Astrocyte of the hippocampus (primary cell): ENCODE measurements at regions not wholly inside any gene's neighbourhood (a gene's known extent, or its start where the extent isn't known, plus 50 kb on each side); places are given as distances from the start of the nearest gene placed in this dataset.
"Not testable (repeated sequence)": the region's sequence is repeated elsewhere in the genome, so short reads cannot be mapped to it uniquely, and the experiment has no call there.

Source experiments
- DNase-seq: peaks from one replicate; pipeline ENCODE4 v3.0.0; 2011; ENCODE audit warnings: low read depth, low spot score

DNA sequence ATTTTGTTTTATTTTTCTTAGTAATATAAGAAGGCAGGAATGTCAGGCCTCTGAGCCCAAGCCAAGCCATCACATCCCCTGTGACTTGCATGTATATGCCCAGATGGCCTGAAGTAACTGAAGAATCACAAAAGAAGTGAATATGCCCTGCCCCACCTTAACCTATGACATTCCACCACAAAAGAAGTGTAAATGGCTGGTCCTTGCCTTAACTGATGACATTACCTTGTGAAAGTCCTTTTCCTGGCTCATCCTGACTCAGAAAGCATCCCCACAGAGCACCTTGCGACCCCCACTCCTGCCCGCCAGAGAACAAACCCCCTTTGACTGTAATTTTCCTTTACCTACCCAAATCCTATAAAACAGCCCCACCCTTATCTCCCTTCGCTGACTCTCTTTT lies 406.2 kb upstream of the RORB start:
- DNase-seq: not testable (repeated sequence)

DNA sequence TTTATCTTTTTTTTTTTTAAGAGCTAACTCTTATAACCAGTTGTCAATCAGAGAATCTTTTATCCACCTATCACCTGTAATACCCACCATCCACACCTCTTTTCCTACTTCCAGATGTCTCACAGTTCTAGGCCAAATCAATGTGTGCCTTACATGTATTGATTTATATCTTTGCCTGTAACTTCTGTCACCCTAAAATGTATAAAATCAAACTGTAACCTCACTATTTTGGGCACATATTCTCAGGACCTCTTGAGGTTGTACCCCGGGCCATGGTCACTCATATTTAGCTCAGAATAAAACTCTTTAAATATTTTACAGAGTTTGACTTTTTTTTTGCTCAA lies 404.7 kb upstream of the RORB start:
- no peak for DNase-seq

DNA sequence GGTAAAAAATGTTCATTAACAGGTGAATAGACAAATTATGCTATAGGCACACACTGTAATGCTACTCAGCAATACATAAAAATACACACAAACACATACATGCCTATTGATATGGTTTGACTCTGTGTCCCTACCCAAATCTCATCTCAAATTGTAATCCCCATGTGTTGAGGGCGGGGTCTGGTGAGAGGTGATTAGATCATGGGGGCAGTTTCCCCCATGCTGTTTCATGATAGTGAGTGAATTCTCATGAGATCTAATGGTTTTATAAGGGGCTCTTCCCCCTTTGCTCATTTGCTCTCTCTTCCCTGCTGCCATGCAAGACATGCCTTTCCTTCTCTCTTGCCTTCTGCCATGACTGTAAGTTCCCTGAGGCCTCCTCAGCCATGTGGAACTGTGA lies 403.1 kb upstream of the RORB start:
- DNase-seq: not testable (repeated sequence)

DNA sequence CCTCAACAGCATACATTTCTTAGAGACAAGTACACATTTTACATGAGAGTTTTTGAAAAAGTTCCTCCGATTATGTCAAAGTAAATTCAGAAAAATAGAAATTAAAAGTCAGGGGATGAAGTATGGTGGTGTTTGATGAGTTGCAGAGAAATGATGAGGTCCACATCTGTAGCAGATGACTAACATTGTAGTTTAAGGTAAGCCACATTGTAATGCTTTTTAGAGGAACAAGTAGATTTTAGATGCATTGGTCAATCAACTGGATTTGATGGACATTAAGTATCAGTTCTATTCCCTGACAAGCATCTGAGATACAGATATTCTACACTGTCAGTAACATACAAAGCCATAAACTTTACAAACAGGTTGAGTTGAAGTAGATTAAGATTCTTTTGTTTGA lies 402.4 kb upstream of the RORB start:
- no peak for DNase-seq

DNA sequence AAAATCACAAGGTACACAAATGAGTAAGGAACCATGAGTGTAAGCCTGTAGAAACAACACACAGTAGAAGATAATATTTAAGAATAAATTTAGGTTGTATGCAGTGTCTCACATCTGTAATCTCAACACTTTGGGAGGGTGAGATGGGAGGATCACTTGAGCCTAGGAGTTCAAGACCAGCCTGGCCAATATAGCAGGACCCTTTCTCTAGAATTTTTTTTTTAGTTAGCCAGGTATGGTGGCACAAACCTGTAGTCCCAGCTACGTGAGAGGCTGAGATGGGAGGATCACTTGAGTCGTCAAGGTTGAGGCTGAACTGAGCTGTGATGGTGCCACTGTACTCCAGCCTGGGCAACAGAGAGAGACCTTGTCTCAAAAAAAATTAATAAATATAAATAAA lies 401.2 kb upstream of the RORB start:
- no peak for DNase-seq

DNA sequence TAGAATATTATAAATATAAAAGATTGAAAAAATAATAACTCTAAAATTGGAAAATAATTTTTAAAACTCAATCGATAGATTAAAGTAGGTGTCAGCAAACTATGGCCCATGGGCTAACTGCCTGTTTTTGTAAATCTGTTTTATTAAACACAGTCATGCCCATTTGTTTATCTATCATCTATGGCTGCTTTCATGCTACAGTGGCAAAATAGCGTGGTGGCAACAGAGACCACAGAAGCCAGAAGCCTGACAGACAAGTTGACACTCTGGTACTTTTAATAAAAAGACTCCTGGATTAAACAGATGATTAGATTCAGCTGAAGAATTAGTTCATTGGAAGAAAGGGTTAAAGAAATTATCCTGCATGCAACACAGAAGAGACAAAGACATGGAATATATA lies 400.7 kb upstream of the RORB start:
- no peak for DNase-seq

DNA sequence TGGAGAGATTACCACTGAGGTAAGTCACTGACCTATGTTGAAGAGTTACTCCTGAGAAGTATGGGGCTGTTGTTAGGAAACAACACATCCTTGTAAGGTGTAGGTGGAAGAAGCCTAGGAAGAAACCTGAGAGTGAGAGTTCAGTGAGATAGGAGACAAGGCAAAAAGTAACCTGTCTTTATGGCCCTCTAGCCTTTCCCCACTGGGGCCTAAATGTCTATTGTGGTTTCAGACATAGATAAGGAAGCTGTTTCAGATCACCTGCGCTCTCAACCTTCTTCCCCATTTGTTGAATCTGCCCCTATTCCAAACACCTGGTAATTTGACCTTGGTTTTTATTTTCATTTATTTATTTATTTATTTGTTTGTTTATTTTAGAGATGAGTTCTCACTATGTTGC lies 397.1 kb upstream of the RORB start:
- DNase-seq: no peak

DNA sequence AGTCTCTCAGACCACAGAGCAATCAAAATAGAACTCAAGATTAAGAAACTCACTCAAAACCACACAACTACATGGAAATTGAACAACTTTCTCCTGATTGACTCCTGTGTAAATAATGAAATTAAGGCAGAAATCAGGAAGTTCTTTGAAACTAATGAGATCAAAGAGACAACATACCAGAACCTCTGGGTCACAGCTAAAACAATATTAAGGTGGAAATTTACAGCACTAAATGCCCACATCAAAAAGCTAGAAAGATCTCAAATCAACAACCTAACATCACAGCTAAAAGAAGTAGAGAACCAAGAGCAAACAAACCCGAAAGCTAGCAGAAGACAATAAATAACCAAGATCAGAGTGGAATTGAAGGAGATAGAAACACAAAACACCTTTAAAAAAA lies 395.0 kb upstream of the RORB start:
- DNase-seq: not testable (repeated sequence)

DNA sequence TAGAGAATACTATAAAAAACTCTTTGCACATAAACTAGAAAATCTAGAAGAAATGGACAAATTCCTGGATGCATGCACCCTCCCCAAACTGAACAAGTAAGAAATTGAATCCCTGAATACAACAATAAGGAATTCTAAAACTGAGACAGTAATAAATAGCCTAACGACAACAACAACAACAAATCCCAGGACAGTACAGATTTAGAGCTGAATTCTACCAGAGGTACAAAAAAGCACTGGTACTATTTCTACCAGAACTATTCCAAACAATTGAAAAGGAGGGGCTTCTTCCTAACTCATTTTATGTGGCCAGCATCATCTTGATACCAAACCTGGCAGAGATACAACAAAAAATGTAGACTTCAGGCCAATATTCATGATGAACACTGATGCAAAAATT lies 394.4 kb upstream of the RORB start:
- no peak for DNase-seq

DNA sequence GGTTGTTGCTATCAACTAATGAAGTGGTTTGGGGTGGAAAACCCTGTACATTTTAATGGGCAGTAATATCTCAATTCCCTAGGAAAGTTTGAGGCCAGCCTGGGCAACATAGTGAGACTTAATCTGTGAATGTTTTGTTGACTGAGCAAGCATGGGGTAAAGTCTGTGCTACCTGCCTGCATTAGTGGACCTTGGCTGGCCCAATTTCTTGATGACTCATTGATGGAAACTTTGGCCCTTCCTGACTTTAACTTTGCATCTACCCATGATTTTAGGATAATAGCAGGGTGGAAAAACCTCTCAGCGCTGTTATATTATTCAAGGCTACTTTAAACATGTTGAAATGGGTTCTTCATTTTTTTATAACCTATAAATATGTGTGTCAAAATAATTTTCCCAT lies 389.4 kb upstream of the RORB start:
- no peak for DNase-seq

DNA sequence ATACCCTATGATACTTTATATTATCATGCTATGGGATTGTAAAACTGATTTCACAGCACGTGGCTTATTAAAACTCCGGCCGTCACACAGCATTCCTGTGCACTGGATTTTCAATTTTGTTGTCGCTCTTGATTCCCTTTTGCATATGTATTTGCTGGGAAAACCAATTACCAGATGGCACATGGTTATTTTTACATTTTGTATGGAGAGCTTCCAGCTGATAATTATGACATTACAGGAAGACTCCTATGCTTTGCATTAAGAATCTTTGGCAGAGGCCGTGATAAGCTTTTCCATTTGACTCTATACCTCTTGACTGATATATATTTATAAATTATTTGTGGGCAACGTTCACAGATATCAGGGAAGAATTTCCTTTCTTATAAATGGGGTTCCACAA lies 381.2 kb upstream of the RORB start:
- no peak for DNase-seq

DNA sequence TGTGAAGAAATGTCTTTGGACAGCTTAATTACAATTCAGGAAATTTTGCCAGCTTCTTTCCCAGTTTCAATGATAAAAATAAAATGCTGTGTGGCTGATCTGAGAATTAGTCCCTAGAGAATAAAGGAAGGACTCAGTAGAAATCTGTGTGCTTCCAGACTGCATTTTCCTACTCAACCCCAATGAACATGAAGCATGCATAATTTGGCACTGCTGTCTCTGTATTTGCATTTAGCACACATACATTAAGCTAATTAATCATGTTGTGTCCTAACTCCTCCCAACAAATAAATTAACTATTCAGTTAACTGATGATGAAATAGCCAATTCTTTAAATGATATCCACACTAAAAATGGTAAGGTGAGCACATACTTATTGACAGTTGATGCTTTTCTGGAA lies 380.0 kb upstream of the RORB start:
- DNase-seq: peak; percentile 8

DNA sequence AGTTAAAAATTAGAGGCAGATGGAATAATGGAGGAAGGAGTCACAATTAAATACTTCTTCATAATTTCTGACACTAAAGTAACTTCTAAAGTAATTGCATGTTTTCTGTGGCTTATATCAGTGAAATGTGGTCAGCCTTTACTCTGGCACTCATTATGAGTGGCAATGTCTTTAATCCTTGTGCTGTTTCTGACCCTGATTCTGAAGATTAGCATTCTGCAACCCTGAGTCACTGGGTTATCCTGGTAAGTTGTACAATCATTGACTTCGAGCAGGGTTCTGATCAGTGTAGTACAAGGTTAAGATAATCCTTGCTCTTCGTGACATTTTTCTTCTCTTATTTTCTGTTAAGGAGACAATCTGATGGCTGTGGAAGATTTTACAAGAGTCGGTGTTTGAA lies 379.4 kb upstream of the RORB start:
- DNase-seq: peak; percentile 60

DNA sequence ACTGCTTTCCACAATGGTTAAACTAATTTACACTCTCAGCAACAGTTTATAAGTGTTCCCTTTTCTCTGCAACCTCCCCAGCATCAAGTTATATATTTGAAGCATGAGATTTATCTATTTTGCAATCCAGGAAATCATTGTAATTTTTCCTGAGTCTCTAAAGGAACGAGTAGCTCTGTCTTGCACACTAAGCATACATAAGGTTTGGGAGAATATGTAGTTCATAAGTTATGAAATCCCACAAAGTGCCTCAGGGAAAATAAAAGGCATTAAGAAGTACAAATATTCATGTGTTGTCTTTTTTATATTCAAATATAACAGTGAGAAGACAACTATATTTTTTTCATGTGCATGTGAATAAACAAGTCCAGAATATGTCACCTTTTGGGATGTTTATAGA lies 377.1 kb upstream of the RORB start:
- DNase-seq: no peak

DNA sequence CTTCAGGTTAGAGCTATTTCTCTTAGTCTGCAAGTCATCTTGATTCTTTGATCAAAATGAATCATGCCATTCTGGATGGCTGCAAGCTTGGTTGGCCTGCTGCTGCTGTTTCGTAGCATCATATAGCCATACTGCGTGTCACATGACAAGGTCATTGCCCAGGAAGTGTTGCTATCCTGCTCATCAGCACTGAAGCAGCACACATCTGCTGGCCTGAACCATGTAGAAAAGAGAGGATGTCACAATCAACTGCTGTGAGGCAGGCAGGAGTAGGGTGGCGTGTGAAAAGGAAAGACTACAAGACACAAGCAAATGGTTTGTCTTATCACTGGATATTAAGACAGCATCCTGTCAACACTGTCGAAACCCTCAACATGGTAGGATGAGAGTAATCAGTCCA lies 376.7 kb upstream of the RORB start:
- no peak for DNase-seq

DNA sequence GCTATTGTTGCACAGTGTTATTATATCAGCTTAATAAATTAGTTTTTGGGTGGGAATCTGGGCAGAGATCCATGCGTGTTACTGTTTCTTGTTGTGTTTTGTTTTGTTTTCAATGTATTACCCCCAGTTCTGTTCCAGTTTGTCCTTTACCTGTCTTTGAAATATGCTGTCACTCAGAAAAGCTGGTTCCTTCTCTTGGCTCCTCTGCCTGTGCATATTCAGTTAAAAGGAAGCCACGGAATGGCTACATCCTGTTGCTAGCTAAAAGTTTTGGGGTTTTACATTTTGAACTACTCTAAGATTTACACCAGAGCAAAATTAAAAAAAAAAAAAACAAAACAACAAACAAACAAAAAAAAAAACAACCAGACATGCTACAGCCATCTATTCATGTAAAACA lies 374.9 kb upstream of the RORB start:
- DNase-seq: no peak

DNA sequence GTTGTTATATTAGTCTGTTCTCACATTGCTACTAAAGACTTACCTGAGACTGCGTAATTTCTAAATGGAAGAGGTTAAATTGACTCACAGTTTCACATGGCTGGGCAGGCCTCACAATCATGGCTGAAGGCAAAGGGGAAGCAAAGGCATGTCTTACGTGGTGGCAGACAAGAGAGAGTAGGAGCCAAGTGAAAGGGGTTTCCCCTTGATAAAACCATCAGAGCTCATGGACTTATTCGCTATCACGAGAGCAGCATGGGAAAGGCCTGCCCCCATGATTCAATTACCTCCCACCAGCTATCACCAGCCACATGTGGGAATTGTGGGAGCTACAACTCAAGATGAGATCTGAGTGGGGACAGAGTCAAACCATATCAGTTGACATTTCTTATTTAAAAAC lies 374.5 kb upstream of the RORB start:
- no peak for DNase-seq

DNA sequence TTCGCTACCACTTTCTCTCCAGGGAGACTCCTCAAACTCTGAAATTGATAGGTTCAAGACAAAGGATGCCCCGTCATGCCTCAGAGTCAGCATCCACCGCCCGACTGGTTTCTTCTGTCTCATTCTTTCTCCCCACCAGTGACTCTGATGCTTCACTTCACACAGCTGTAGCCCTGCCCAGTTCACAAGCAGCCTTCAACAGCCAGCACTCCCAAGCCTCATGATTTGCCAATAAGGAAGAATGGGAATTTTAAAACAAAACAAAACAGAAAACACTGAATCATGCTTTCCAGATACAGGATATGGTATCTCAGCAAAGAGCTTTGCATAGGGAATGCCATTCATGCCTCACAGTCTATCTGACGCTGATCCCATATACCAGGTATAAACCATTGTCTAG lies 371.2 kb upstream of the RORB start:
- DNase-seq: peak; percentile 36

DNA sequence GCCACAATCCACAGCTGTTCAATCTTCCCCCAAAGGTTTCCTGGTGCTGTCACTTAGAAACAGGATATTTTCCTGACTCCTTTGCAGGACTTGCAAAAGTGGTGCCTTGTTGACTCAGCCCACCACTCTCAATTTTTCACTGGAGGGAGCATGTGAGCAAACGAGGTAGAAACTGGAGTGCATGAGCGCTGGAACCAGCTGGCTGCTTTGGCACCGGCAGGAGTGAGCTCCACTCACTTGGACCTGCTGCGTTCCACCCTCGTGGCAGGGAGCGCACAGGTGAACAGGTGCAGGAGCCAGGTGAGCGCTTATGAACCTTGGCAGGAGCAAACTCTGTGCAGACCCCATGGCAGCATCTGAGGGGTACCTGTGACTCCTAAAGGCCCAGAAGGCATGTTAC lies 364.1 kb upstream of the RORB start:
- DNase-seq: no peak

DNA sequence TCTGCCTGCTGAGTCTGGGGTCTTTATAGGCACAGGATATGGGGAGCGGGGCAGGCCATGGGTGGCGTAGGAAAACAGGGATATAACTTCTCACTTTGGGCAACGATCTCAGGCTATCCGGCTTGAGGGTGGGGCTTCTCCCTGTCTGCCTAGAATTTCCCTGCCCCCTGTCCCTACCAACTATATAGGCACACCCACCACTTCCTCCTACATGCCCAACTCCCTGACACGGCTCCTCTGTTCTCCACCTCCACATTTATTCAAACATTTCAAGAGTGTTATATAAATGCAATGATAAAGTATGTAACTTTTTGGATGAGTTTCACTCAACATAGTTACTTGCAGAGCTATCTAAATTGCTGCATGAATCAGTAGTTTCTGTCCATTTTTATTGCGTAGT lies 363.2 kb upstream of the RORB start:
- DNase-seq: no peak

DNA sequence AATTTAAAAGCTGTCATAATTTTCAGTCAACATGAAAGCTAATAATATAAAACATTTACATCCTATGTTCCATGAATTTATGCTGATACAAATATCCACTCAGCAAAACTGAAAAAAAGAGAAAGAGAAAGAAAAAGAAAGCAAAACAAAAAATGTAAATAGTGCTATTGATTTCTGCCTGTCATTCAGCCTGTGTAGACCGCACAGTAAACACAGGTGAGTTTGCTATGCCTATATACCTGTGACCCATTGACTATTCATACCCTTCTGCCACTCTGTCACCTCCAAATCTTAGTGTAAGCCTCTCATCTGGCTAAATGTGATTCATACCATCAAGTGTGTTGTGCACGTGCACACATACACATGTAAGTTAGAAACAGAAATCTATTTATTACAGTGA lies 359.0 kb upstream of the RORB start:
- no peak for DNase-seq

DNA sequence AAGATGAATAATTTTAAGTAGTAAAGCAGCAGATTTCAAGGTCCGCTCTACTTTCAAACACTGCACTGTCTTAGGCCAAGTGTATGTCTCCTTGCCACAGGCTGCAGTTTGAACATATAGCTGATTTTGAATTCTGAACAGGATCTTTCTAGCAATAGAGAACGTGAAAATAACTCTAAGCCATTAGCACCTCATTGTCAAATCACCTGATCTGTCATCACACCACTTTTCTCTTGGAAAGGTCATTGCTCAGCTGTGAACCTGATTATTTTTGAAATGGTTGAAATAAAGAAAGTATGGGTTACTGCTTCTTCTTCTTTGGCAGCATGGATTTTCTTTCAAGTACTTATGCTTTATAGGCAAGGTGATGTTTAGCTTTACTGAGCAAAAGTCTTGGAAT lies 357.0 kb upstream of the RORB start:
- DNase-seq: no peak

DNA sequence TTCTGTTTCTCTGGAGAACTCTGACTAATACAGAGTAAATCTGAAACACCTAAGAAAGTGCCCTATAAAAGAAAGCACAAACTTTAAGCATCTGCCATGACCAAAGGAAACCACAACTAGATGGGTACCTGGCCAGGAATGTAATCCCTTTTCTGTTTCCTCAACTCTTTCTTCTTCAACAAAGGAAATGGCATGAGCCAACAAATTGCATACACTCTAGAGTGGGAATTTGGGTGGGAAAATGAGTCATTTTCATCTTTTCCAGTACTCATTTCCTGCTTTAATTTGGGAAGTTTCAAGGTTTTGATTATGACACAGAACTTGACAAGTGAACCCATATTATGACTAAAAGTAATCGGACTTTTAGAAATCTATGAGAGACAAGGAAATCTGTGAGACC lies 349.2 kb upstream of the RORB start:
- DNase-seq: peak; percentile 31

DNA sequence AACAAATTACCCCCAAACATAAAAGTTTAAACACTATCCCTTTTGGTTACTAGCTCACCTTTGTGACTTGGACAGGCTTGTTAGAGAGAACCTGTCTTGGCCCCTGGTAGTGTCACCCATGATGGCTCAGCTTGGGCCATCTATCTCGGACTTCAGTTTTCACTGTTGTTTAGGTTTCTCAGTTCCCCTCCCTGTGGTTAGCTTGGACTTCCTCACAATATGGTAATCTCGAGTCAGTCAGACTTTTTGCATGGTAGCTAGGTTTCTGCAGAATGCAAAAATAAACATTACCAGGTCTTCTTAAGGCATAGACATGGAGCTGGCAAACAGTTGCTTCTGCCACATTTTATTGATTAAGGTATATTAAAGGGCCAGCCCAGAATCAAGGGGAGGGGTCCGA lies 324.3 kb upstream of the RORB start:
- DNase-seq: no peak

DNA sequence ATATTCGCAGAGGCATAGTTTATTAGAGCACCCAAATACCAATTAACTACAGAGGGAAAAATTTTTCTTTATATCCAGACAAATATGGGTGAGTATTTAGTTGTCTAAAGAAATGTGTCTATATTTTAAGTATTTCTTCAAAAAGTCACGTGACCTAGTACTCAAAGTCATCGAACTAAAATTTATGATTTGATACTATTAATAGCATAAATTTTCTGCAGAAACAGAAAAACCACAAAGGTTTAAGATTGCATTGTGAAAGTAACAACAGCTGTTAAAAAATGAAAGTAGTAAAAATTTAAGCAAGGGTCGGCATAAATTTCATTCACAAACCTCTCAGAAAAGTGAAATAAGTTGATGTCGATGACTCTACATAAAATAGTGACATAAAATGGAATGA lies 323.9 kb upstream of the RORB start:
- DNase-seq: no peak
